H4 (cell line): ENCODE measurements at regions not wholly inside any gene's neighbourhood (a gene's known extent, or its start where the extent isn't known, plus 50 kb on each side); places are given as distances from the start of the nearest gene placed in this dataset.
"Not testable (repeated sequence)": the region's sequence is repeated elsewhere in the genome, so short reads cannot be mapped to it uniquely, and the experiment has no call there.

Experiments
- DNase-seq: peaks from one replicate; pipeline ENCODE4 v3.0.0-alpha.2; 2015; ENCODE audit warnings: low spot score

- not testable (repeated sequence) for DNase-seq
Measured at GRCh38 chr11:3583476-3583875, 58.3 kb downstream of the ART5 start.

- not testable (repeated sequence) for DNase-seq
Measured at GRCh38 chr11:3581389-3581725, 60.4 kb downstream of the ART5 start.

GRCh38 chr11:3580487-3581388 lies 61.1 kb downstream of the ART5 start:
- DNase-seq = not testable (repeated sequence)

- DNase-seq = not testable (repeated sequence)
Measured at GRCh38 chr11:3579600-3580459, 62.0 kb downstream of the ART5 start.

GRCh38 chr11:3576066-3576604 lies 65.7 kb downstream of the ART5 start:
- not testable (repeated sequence) for DNase-seq

- not testable (repeated sequence) for DNase-seq
Measured at GRCh38 chr11:3572976-3573647, 68.7 kb downstream of the ART5 start.

GRCh38 chr11:3571752-3572151 lies 70.0 kb downstream of the ART5 start:
- not testable (repeated sequence) for DNase-seq

- DNase-seq = not testable (repeated sequence)
Measured at GRCh38 chr11:3565838-3566237, 76.0 kb downstream of the ART5 start.

GRCh38 chr11:3564383-3564782 lies 77.4 kb downstream of the ART5 start:
- not testable (repeated sequence) for DNase-seq

GRCh38 chr11:3554621-3555020 lies 87.2 kb downstream of the ART5 start:
- not testable (repeated sequence) for DNase-seq

GRCh38 chr11:3544990-3545389 lies 96.8 kb downstream of the ART5 start:
- DNase-seq = not testable (repeated sequence)

GRCh38 chr11:3538220-3538619 lies 103.6 kb downstream of the ART5 start:
- DNase-seq = not testable (repeated sequence)

GRCh38 chr11:3537254-3537653 lies 104.5 kb downstream of the ART5 start:
- DNase-seq = not testable (repeated sequence)

GRCh38 chr11:3532958-3533357 lies 108.8 kb downstream of the ART5 start:
- DNase-seq = not testable (repeated sequence)

- not testable (repeated sequence) for DNase-seq
Measured at GRCh38 chr11:3531280-3531679, 110.5 kb downstream of the ART5 start.

- DNase-seq = not testable (repeated sequence)
Measured at GRCh38 chr11:3523567-3523966, 118.2 kb downstream of the ART5 start.

GRCh38 chr11:3520905-3521304 lies 120.9 kb downstream of the ART5 start:
- not testable (repeated sequence) for DNase-seq

GRCh38 chr11:3519841-3520240 lies 122.0 kb downstream of the ART5 start:
- DNase-seq = not testable (repeated sequence)

GRCh38 chr11:3516934-3517567 lies 124.7 kb downstream of the ART5 start:
- DNase-seq = not testable (repeated sequence)

- not testable (repeated sequence) for DNase-seq
Measured at GRCh38 chr11:3516345-3516933, 125.4 kb downstream of the ART5 start.
